HEK293T (cell line): ENCODE measurements at regions not wholly inside any gene's neighbourhood (a gene's known extent, or its start where the extent isn't known, plus 50 kb on each side); places are given as distances from the start of the nearest gene placed in this dataset.

Experiments used
- ARNT ChIP-seq: fragments of 450-650 bp; IDR thresholded peaks from 2 replicates; pipeline ENCODE4 v1.6.1; 2017; ENCODE audit warnings: mild to moderate bottlenecking
- BHLHE40 ChIP-seq: fragments of 450-650 bp; IDR thresholded peaks from 2 replicates; pipeline ENCODE4 v1.6.1; 2016; ENCODE audit warnings: mild to moderate bottlenecking, moderate library complexity, borderline replicate concordance
- ELF4 ChIP-seq: fragments of 450-650 bp; IDR thresholded peaks from 2 replicates; pipeline ENCODE4 v1.6.1; 2017; ENCODE audit warnings: antibody characterized with exemption
- FOXA1 ChIP-seq: fragments of 450-650 bp; IDR thresholded peaks from 2 replicates; pipeline ENCODE4 v1.6.1; 2016; ENCODE audit warnings: mild to moderate bottlenecking
- FOXK2 ChIP-seq: fragments of 450-650 bp; IDR thresholded peaks from 2 replicates; pipeline ENCODE4 v1.6.1; 2016; ENCODE audit warnings: mild to moderate bottlenecking
- FOXM1 ChIP-seq: fragments of 450-650 bp; IDR thresholded peaks from 2 replicates; pipeline ENCODE4 v1.6.1; 2017; ENCODE audit warnings: mild to moderate bottlenecking, borderline replicate concordance
- HDGF ChIP-seq: fragments of 450-650 bp; IDR thresholded peaks from 2 replicates; pipeline ENCODE4 v1.6.1; 2017; ENCODE audit warnings: antibody characterized with exemption, borderline replicate concordance
- LEF1 ChIP-seq: fragments of 450-650 bp; IDR thresholded peaks from 2 replicates; pipeline ENCODE4 v1.6.1; 2017; ENCODE audit warnings: mild to moderate bottlenecking, borderline replicate concordance
- NFRKB ChIP-seq: fragments of 450-650 bp; IDR thresholded peaks from 2 replicates; pipeline ENCODE4 v1.6.1; 2016; ENCODE audit warnings: mild to moderate bottlenecking, moderate library complexity
- PKNOX1 ChIP-seq: fragments of 450-650 bp; IDR thresholded peaks from 2 replicates; pipeline ENCODE4 v1.6.1; 2016
- SP1 ChIP-seq: fragments of 450-650 bp; IDR thresholded peaks from 2 replicates; pipeline ENCODE4 v1.6.1; 2017
- SUZ12 ChIP-seq: fragments of 450-650 bp; IDR thresholded peaks from 2 replicates; pipeline ENCODE4 v1.6.1; 2016; ENCODE audit warnings: mild to moderate bottlenecking
- TARDBP ChIP-seq: fragments of 450-650 bp; IDR thresholded peaks from 2 replicates; pipeline ENCODE4 v1.6.1; 2016
- ZNF384 ChIP-seq: fragments of 450-650 bp; IDR thresholded peaks from 2 replicates; pipeline ENCODE4 v1.6.1; 2016

DNA sequence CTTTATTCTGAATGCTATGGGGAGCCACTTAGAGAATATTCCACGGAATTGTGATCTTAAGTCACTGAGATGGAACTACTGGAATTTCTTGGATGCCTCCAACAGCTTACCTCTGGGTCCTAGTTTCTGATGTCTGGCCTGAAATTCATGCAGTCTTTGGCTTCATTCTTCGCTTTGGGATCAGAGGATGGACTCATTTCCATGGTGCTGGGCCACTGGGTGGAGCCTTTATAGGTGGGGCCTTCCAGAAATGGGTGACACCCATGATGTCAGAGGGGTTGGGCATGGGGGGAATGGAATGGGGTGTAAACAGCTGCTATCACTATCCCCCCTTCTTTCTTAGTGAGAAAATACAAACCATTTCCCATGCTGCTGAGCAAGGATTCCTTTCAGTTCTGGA lies 73.7 kb upstream of the FGGY start:
- TF ChIP-seq BHLHE40 (no peak), PKNOX1 (no peak), SP1 (no peak), FOXK2 (no peak), ELF4 (no peak), FOXA1 (no peak), NFRKB (no peak), ARNT (no peak), TARDBP (no peak), FOXM1 (no peak), HDGF (no peak), SUZ12 (no peak), ZNF384 (no peak), LEF1 (no peak)
